A549 (cell line): ENCODE measurements at regions not wholly inside any gene's neighbourhood (a gene's known extent, or its start where the extent isn't known, plus 50 kb on each side); places are given as distances from the start of the nearest gene placed in this dataset.

Experiments
- ATAC-seq, 2 experiments: fragments of 200-7000 bp in 1 of 2; fragments of >200 bp in 1 of 2; cut with Nextera tagmentation in 1 of 2; cut with Tn5 transposase in 1 of 2; 3 replicates each; pipeline versions ENCODE4 v1.8.0 to v1.9.1; 2018 to 2020; ENCODE audit warnings: mild to moderate bottlenecking in 1 of 2, moderate library complexity in 1 of 2
- CTCF ChIA-PET: fragments of 300-600 bp; sonication (Branson Sonifier 250); formaldehyde crosslinking; extraction: SDS; loops from one replicate; lab custom pipeline; 2021; ENCODE audit warnings: antibody characterized with exemption, inconsistent platforms; lab: Yijun Ruan, JAX
- POLR2A ChIA-PET: fragments of 350-600 bp; formaldehyde crosslinking; extraction: SDS; loops from one replicate; lab custom pipeline; 2021; ENCODE audit warnings: antibody characterized with exemption, inconsistent platforms; lab: Yijun Ruan, JAX
- DNase-seq, 2 experiments: peaks; one replicate each; pipeline versions ENCODE4 v3.0.0 to v3.0.0-alpha.2; 2011 to 2016; ENCODE audit warnings: low read depth in 1 of 2, low spot score in 1 of 2
- FAIRE-seq: peaks from 2 replicates; lab custom pipeline; 2011; peaks lifted over from hg19 to GRCh38; lab: Jason Lieb, UNC
- H3K27ac ChIP-seq, 2 experiments: fragments of >200 bp; sonication (Bioruptor Twin); formaldehyde crosslinking; 3 replicates each; pipeline ENCODE4 v1.5.1; 2016 to 2017
- H3K4me1 ChIP-seq: fragments of >200 bp; sonication (Bioruptor Twin); formaldehyde crosslinking; 3 replicates; pipeline ENCODE4 v1.6.1; 2016
- H3K4me2 ChIP-seq: fragments of >200 bp; sonication (Bioruptor Twin); formaldehyde crosslinking; 3 replicates; pipeline ENCODE4 v1.6.1; 2016
- H3K4me3 ChIP-seq: fragments of >200 bp; sonication (Bioruptor Twin); formaldehyde crosslinking; 3 replicates; pipeline ENCODE4 v1.5.1; 2016
- H3K9me3 ChIP-seq: fragments of >200 bp; sonication (Bioruptor Twin); formaldehyde crosslinking; 3 replicates; pipeline ENCODE4 v1.6.1; 2016
- CBX2 ChIP-seq: fragments of 200-600 bp; sonication (generic); IDR thresholded peaks from 2 replicates; pipeline ENCODE4 v1.6.1; 2016; ENCODE audit warnings: low read depth, mild to moderate bottlenecking, borderline replicate concordance
- CHD2 ChIP-seq: fragments of 150-350 bp; IDR thresholded peaks from 2 replicates; pipeline ENCODE4 v1.6.1; 2014; ENCODE audit warnings: low read length; ENCODE audit not compliant: partially characterized antibody
- EHMT2 ChIP-seq: fragments of 200-600 bp; sonication (generic); IDR thresholded peaks from 2 replicates; pipeline ENCODE4 v1.6.1; 2016; ENCODE audit warnings: antibody characterized with exemption, low read depth, mild to moderate bottlenecking, moderate library complexity
- EP300 ChIP-seq, 2 experiments: fragments of >200 bp; sonication (Bioruptor Twin); formaldehyde crosslinking; IDR thresholded peaks; 2 replicates in 1 of 2; 3 replicates in 1 of 2; pipeline ENCODE4 v1.6.1; 2016 to 2017
- ESRRA ChIP-seq: fragments of 150-350 bp; IDR thresholded peaks from 2 replicates; pipeline ENCODE4 v1.6.1; 2014; ENCODE audit warnings: mild to moderate bottlenecking, low read length, borderline replicate concordance
- HOXB13 ChIP-seq: fragments of 250-450 bp; sonication (Bioruptor Pico); IDR thresholded peaks from 2 replicates; pipeline ENCODE4 v1.5.0; 2020; ENCODE audit warnings: low read depth, mild to moderate bottlenecking, moderate library complexity
- NR3C1 ChIP-seq: fragments of >200 bp; sonication (Bioruptor Twin); formaldehyde crosslinking; IDR thresholded peaks from 3 replicates; pipeline ENCODE4 v1.6.1; 2017
- RAD21 ChIP-seq, 2 experiments: fragments of >200 bp in 1 of 2; sonication (Bioruptor Twin) in 1 of 2; formaldehyde crosslinking in 1 of 2; IDR thresholded peaks in 1 of 2; conservative IDR thresholded peaks in 1 of 2; 2 replicates in 1 of 2; 3 replicates in 1 of 2; pipeline ENCODE4 v1.6.1; 2012 to 2018; ENCODE audit warnings: inconsistent platforms in 1 of 2
- RFX5 ChIP-seq: fragments of 450-650 bp; IDR thresholded peaks from 2 replicates; pipeline ENCODE4 v1.7.1; 2014; ENCODE audit warnings: antibody characterized with exemption, mild to moderate bottlenecking, moderate library complexity
- SREBF2 ChIP-seq: fragments of 450-650 bp; IDR thresholded peaks from 2 replicates; pipeline ENCODE4 v1.6.1; 2014; ENCODE audit warnings: mild to moderate bottlenecking, moderate library complexity
- TFCP2L1 ChIP-seq: fragments of 250-450 bp; sonication (Bioruptor Pico); IDR thresholded peaks from 2 replicates; pipeline ENCODE4 v1.5.0; 2021; ENCODE audit warnings: mild to moderate bottlenecking
- ZC3H11A ChIP-seq: fragments of 450-650 bp; IDR thresholded peaks from 2 replicates; pipeline ENCODE4 v1.6.1; 2014; ENCODE audit warnings: antibody characterized with exemption, mild to moderate bottlenecking
- ZFP36 ChIP-seq: fragments of 450-650 bp; IDR thresholded peaks from 2 replicates; pipeline ENCODE4 v1.6.1; 2014; ENCODE audit warnings: borderline replicate concordance; ENCODE audit not compliant: partially characterized antibody
- ZNF302 ChIP-seq: fragments of 250-450 bp; sonication (Bioruptor Pico); IDR thresholded peaks from 2 replicates; pipeline ENCODE4 v1.9.0; 2021; ENCODE audit warnings: inconsistent platforms, mild to moderate bottlenecking, moderate library complexity
- WGBS: methylation state at CpG from one replicate; pipeline ENCODE4 v1.1.6; 2017; ENCODE audit errors: missing lambda C conversion rate; 5-methylcytosine and 5-hydroxymethylcytosine counted together
- TF ChIP-seq, protein P1 (sequence below): fragments of >200 bp; sonication (Bioruptor Twin); formaldehyde crosslinking; IDR thresholded peaks from 3 replicates; pipeline ENCODE4 v1.5.1; 2016
- TF ChIP-seq, protein P2 (sequence below): fragments of 200-600 bp; sonication (generic); IDR thresholded peaks from 2 replicates; pipeline ENCODE4 v1.6.1; 2016; ENCODE audit warnings: antibody characterized with exemption, mild to moderate bottlenecking, moderate library complexity
- TF ChIP-seq, protein P3 (sequence below): fragments of 450-650 bp; IDR thresholded peaks from 2 replicates; pipeline ENCODE4 v1.6.1; 2014; ENCODE audit warnings: antibody characterized with exemption
- TF ChIP-seq, protein P4 (sequence below): fragments of 150-350 bp; IDR thresholded peaks from 2 replicates; pipeline ENCODE4 v1.6.1; 2014; ENCODE audit warnings: low read depth, mild to moderate bottlenecking, low read length
- TF ChIP-seq, protein P5 (sequence below): IDR thresholded peaks from 2 replicates; pipeline ENCODE4 v1.6.1; 2012; ENCODE audit warnings: low read depth, borderline replicate concordance

DNA sequence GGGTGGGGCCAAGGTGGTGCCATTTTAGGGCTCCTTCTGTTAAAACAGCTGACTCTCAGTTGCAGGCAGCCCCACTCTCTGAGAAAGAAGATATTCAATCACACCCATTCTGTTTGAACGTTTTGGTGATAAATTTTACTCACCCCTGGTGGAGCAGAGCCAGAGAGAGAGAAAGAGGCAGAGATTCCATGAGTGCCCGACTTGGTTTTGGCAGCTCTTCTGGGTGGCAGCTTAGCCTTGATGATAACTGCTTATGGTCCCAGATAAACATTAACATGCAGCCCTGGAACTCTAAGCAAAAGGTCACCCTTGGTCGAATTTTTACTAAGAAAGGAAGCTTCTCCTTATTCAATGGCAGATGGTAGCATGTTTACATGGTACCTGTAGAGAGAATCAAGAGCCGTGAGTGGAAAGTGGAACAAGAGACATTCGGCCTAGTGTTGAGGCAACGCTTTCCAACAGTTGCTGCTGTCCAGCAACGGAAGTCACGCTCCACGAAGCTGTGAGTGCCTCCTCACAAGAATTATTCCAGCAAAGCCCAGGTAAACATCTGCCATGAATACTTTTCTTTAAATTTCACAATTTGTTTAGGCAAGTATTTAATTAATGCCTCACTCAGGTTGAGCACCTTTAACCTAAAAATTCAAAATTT, 530.6 kb upstream of the ROBO2 start:
- TF ChIP-seq HOXB13 (CRISPR knock-in tag) (no peak), ZFP36 (no peak), ESRRA (no peak), NR3C1 (no peak), EHMT2 (no peak), CHD2 (no peak), RAD21 (conservative IDR thresholded peaks at IDR 0.05 in 1 of 2, IDR thresholded peaks at IDR 0.05 in 1 of 2) (no peak), CBX2 (no peak), SREBF2 (no peak), RFX5 (no peak), TFCP2L1 (CRISPR knock-in tag) (no peak), ZNF302 (CRISPR knock-in tag) (no peak)
- TF ChIP-seq, protein P1, sequence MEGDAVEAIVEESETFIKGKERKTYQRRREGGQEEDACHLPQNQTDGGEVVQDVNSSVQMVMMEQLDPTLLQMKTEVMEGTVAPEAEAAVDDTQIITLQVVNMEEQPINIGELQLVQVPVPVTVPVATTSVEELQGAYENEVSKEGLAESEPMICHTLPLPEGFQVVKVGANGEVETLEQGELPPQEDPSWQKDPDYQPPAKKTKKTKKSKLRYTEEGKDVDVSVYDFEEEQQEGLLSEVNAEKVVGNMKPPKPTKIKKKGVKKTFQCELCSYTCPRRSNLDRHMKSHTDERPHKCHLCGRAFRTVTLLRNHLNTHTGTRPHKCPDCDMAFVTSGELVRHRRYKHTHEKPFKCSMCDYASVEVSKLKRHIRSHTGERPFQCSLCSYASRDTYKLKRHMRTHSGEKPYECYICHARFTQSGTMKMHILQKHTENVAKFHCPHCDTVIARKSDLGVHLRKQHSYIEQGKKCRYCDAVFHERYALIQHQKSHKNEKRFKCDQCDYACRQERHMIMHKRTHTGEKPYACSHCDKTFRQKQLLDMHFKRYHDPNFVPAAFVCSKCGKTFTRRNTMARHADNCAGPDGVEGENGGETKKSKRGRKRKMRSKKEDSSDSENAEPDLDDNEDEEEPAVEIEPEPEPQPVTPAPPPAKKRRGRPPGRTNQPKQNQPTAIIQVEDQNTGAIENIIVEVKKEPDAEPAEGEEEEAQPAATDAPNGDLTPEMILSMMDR = no peak
- TF ChIP-seq, protein P2, sequence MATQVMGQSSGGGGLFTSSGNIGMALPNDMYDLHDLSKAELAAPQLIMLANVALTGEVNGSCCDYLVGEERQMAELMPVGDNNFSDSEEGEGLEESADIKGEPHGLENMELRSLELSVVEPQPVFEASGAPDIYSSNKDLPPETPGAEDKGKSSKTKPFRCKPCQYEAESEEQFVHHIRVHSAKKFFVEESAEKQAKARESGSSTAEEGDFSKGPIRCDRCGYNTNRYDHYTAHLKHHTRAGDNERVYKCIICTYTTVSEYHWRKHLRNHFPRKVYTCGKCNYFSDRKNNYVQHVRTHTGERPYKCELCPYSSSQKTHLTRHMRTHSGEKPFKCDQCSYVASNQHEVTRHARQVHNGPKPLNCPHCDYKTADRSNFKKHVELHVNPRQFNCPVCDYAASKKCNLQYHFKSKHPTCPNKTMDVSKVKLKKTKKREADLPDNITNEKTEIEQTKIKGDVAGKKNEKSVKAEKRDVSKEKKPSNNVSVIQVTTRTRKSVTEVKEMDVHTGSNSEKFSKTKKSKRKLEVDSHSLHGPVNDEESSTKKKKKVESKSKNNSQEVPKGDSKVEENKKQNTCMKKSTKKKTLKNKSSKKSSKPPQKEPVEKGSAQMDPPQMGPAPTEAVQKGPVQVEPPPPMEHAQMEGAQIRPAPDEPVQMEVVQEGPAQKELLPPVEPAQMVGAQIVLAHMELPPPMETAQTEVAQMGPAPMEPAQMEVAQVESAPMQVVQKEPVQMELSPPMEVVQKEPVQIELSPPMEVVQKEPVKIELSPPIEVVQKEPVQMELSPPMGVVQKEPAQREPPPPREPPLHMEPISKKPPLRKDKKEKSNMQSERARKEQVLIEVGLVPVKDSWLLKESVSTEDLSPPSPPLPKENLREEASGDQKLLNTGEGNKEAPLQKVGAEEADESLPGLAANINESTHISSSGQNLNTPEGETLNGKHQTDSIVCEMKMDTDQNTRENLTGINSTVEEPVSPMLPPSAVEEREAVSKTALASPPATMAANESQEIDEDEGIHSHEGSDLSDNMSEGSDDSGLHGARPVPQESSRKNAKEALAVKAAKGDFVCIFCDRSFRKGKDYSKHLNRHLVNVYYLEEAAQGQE = no peak
- TF ChIP-seq, protein P3, sequence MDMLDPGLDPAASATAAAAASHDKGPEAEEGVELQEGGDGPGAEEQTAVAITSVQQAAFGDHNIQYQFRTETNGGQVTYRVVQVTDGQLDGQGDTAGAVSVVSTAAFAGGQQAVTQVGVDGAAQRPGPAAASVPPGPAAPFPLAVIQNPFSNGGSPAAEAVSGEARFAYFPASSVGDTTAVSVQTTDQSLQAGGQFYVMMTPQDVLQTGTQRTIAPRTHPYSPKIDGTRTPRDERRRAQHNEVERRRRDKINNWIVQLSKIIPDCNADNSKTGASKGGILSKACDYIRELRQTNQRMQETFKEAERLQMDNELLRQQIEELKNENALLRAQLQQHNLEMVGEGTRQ = no peak
- TF ChIP-seq, protein P4, sequence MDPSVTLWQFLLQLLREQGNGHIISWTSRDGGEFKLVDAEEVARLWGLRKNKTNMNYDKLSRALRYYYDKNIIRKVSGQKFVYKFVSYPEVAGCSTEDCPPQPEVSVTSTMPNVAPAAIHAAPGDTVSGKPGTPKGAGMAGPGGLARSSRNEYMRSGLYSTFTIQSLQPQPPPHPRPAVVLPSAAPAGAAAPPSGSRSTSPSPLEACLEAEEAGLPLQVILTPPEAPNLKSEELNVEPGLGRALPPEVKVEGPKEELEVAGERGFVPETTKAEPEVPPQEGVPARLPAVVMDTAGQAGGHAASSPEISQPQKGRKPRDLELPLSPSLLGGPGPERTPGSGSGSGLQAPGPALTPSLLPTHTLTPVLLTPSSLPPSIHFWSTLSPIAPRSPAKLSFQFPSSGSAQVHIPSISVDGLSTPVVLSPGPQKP = no peak
- TF ChIP-seq, protein P5, sequence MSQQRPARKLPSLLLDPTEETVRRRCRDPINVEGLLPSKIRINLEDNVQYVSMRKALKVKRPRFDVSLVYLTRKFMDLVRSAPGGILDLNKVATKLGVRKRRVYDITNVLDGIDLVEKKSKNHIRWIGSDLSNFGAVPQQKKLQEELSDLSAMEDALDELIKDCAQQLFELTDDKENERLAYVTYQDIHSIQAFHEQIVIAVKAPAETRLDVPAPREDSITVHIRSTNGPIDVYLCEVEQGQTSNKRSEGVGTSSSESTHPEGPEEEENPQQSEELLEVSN = no peak
- no peaks in the 10 kb centered on the region for H3K4me1 ChIP-seq
- no peak for FAIRE-seq
- no peak overlapping the region for H3K4me3 ChIP-seq
- CTCF ChIA-PET = no interaction called here
- H3K27ac ChIP-seq = no peak overlapping the region
- no peak for ATAC-seq
- under 1% methylated on average over 9 of the region's 9 CpGs for WGBS
- no peak for DNase-seq
- H3K4me2 ChIP-seq = no peak overlapping the region
- POLR2A ChIA-PET = no interaction called here
- no peaks in the 10 kb centered on the region for H3K9me3 ChIP-seq

DNA sequence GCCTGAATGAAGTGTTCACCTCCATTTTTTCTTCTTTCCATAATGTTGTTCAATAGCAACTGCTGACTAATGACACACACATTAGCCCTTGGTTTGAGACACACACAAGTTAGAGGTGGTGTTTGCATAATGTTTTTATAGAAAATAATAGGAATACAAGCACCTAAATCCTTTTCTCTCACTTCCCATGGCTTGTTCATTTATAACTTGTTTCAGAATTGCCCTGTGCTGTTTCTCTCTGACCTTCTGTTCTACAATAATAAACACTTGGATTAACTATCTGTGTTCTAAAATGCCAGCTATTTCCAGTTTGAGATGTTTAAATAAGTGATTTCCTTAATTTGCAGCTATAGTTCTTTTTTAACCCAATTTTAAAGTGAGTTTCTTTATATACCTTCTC, 525.1 kb upstream of the ROBO2 start:
- DNase-seq = no peak
- ATAC-seq = no peak
- CTCF ChIA-PET = no interaction called here
- Histone ChIP-seq H3K4me2 (no peak overlapping the region), H3K4me1 (no peaks in the 10 kb centered on the region), H3K27ac (no peak overlapping the region), H3K4me3 (no peak overlapping the region), H3K9me3 (no peaks in the 10 kb centered on the region)
- no peak for TF ChIP-seq ZC3H11A
- TF ChIP-seq EP300 (IDR thresholded peaks at IDR 0.05) = no peak
- POLR2A ChIA-PET = no interaction called here
- FAIRE-seq = no peak
